ENCODE measurements at regions not wholly inside any gene's neighbourhood (a gene's known extent, or its start where the extent isn't known, plus 50 kb on each side); places are given as distances from the start of the nearest gene placed in this dataset.

- DNase-seq, result peak in 1 of 2 donors; percentile 77
Observed at GRCh38 chr6:14066782-14067406, 50.7 kb upstream of the CD83 start.

- DNase-seq, result no peak
Observed at GRCh38 chr6:14067656-14068055, 49.9 kb upstream of the CD83 start.

Data from hippocampal formation (tissue), 2 donors.